ENCODE measurements at regions not wholly inside any gene's neighbourhood (a gene's known extent, or its start where the extent isn't known, plus 50 kb on each side); places are given as distances from the start of the nearest gene placed in this dataset.

GRCh38 chr18:51490860-51491259 lies 293.4 kb upstream of the MEX3C start:
- Mint-ChIP-seq H3K36me3 (ENCODE audit: insufficient read depth in 1 of 3, low read depth in 3 of 3) (no peaks in the 10 kb centered on the region), H3K4me3 (no peak overlapping the region), H3K4me1 (peaks cover 9% of the 10 kb centered on the region in 2 experiments), H3K27me3 (ENCODE audit: low read depth) (peaks cover 1% of the 10 kb centered on the region; the same call in 1 of the 2 replicates), H3K9me3 (no peaks in the 10 kb centered on the region; a peak in 1 of 5 replicates), H3K27ac (no peak overlapping the region)
- Histone ChIP-seq H3K4me2 (ENCODE audit: insufficient read depth, insufficient read length, low read length) (no peak overlapping the region), H3K4ac (ENCODE audit: low read depth, low read length) (no peak overlapping the region), H3T11ph (ENCODE audit: low read length) (no peak overlapping the region), H2AK5ac (ENCODE audit: insufficient read length, low read length) (no peak overlapping the region), H3K56ac (ENCODE audit: insufficient read length, low read depth, low read length) (no peak overlapping the region), H2AFZ (ENCODE audit: low read length) (no peak overlapping the region), H3K23ac (ENCODE audit: insufficient read length, low read depth, low read length) (no peak overlapping the region), H3K79me1 (ENCODE audit: insufficient read depth, low read depth, low read length, poor library complexity, severe bottlenecking) (no peaks in the 10 kb centered on the region), H2BK5ac (ENCODE audit: insufficient read length, low read length) (no peak overlapping the region), H3K9ac (ENCODE audit: extremely low read depth, insufficient read length, low read length) (no peak overlapping the region), H4K91ac (ENCODE audit: insufficient read length, low read depth, low read length) (no peak overlapping the region), H4K8ac (replicated peaks; ENCODE audit: insufficient read length, low read depth, low read length) (no peak overlapping the region), H3K27ac (ENCODE audit: insufficient read length, low read depth, low read length) (no peak overlapping the region), H3K18ac (ENCODE audit: insufficient read length, low read depth, low read length) (no peak overlapping the region), H3K4me1 (ENCODE audit: insufficient read depth, low read length) (no peaks in the 10 kb centered on the region), H2BK20ac (ENCODE audit: low read depth, low read length, poor library complexity, severe bottlenecking) (no peak overlapping the region), H3K9me3 (ENCODE audit: control insufficient read depth, low read depth, low read length) (no peaks in the 10 kb centered on the region), H3K23me2 (ENCODE audit: insufficient read length, low read depth, low read length, poor library complexity, severe bottlenecking) (no peaks in the 10 kb centered on the region), H3K14ac (ENCODE audit: insufficient read depth, low read length) (no peak overlapping the region), H3K27me3 (ENCODE audit: insufficient read depth, low read length) (no peaks in the 10 kb centered on the region), H2BK12ac (ENCODE audit: insufficient read length, low read depth, low read length) (no peak overlapping the region), H4K20me1 (ENCODE audit: control insufficient read depth, insufficient read depth, insufficient read length) (no peaks in the 10 kb centered on the region), H3K79me2 (ENCODE audit: insufficient read depth, low read length) (no peaks in the 10 kb centered on the region), H2BK120ac (ENCODE audit: low read depth, low read length, poor library complexity, severe bottlenecking) (no peak overlapping the region), H2BK15ac (ENCODE audit: low read depth, low read length) (no peak overlapping the region), H4K5ac (ENCODE audit: insufficient read length, low read depth, low read length) (no peak overlapping the region)
- DNase-seq, result no peak
- no CpG with 5 or more reads among the region's 3 CpGs for WGBS (ENCODE audit: extremely low coverage, insufficient read length, low lambda C conversion rate)
- no peak for TF ChIP-seq CTCF (conservative IDR thresholded peaks at IDR 0.05)
